H1 (cell line): ENCODE measurements at regions not wholly inside any gene's neighbourhood (a gene's known extent, or its start where the extent isn't known, plus 50 kb on each side); places are given as distances from the start of the nearest gene placed in this dataset.

Source experiments
- CHD2 ChIP-seq: IDR thresholded peaks from 2 replicates; pipeline ENCODE4 v1.6.1; 2012; ENCODE audit warnings: low read length, improper control_type of control experiment
- CTCF ChIP-seq, 3 experiments: IDR thresholded peaks; 1 replicate in 2 of 3; 2 replicates in 1 of 3; pipeline versions ENCODE4 v1.5.1 to v1.6.1; 2011; ENCODE audit warnings: low read length in 3 of 3, mild to moderate bottlenecking in 3 of 3, inconsistent platforms in 2 of 3, low read depth in 1 of 3, moderate library complexity in 1 of 3; ENCODE audit not compliant: insufficient read depth in 1 of 3; ENCODE audit errors: control extremely low read depth in 1 of 3
- EP300 ChIP-seq, 2 experiments: IDR thresholded peaks; 1 replicate in 1 of 2; 2 replicates in 1 of 2; pipeline ENCODE4 v1.6.1; 2011 to 2012; ENCODE audit warnings: low read depth in 2 of 2, low read length in 2 of 2, mild to moderate bottlenecking in 2 of 2, borderline replicate concordance in 1 of 2, inconsistent platforms in 1 of 2, moderate library complexity in 1 of 2
- MAFK ChIP-seq: IDR thresholded peaks from 2 replicates; pipeline ENCODE4 v1.6.1; 2012; ENCODE audit warnings: low read depth, mild to moderate bottlenecking, improper control_type of control experiment, low read length
- NRF1 ChIP-seq: IDR thresholded peaks from 2 replicates; pipeline ENCODE4 v1.6.1; 2011; ENCODE audit warnings: mild to moderate bottlenecking, low read depth, low read length, improper control_type of control experiment
- POLR2AphosphoS5 ChIP-seq: IDR thresholded peaks from 2 replicates; pipeline ENCODE4 v1.6.1; 2011; ENCODE audit warnings: low read depth, low read length
- RFX5 ChIP-seq: IDR thresholded peaks from 2 replicates; pipeline ENCODE4 v1.6.1; 2011; ENCODE audit warnings: low read depth, low read length, improper control_type of control experiment, borderline replicate concordance
- SP2 ChIP-seq: IDR thresholded peaks from 2 replicates; pipeline ENCODE4 v1.6.1; 2012; ENCODE audit warnings: mild to moderate bottlenecking, low read length, inconsistent platforms

DNA sequence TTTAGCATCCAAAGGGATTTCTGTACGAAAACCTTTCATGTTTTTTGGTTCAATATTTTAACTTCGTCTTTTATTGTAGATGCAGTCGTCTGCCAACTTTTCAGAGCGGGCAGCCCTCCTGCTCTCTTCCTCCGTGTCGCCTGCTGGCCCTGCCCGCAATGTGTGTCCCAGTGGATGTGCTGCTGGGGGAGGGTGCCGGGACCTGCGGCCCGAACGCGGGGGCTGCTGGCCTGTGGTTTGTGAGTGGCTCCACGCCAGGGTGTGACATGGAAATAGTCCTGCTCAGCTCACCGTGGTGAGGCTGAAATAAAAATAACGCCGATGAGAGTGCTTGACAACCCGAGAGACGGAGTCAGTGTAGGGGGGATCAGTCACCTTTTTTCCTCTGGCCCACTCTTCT lies 59.7 kb upstream of the GRPEL1 start:
- TF ChIP-seq SP2 (no peak), NRF1 (no peak), EP300 (IDR thresholded peaks at IDR 0.05; ENCODE audit: borderline replicate concordance in 1 of 2, low read depth in 2 of 2, low read length in 2 of 2) (no peak), POLR2AphosphoS5 (no peak), CTCF (IDR thresholded peaks at IDR 0.05; ENCODE audit: control extremely low read depth in 1 of 3, insufficient read depth in 1 of 3, low read depth in 1 of 3, low read length in 3 of 3) (no peak), CHD2 (no peak), MAFK (no peak), RFX5 (no peak)
